Activated naive CD8-positive, alpha-beta T cell (primary cell): ENCODE measurements at regions not wholly inside any gene's neighbourhood (a gene's known extent, or its start where the extent isn't known, plus 50 kb on each side); places are given as distances from the start of the nearest gene placed in this dataset.
"Not testable (repeated sequence)": the region's sequence is repeated elsewhere in the genome, so short reads cannot be mapped to it uniquely, and the experiment has no call there.

Experiments
- H3K27ac Mint-ChIP-seq: one replicate; pipeline ENCODE4 v1.8.0; 2021; ENCODE audit warnings: mixed read lengths
- H3K27me3 Mint-ChIP-seq: one replicate; pipeline ENCODE4 v1.8.0; 2021; ENCODE audit warnings: mixed read lengths
- H3K36me3 Mint-ChIP-seq: one replicate; pipeline ENCODE4 v1.8.0; 2021; ENCODE audit warnings: mixed read lengths
- H3K4me1 Mint-ChIP-seq: one replicate; pipeline ENCODE4 v1.8.0; 2021; ENCODE audit warnings: low read depth, mixed read lengths
- H3K4me3 Mint-ChIP-seq: one replicate; pipeline ENCODE4 v1.8.0; 2021; ENCODE audit warnings: mild to moderate bottlenecking, mixed read lengths
- H3K9me3 Mint-ChIP-seq: one replicate; pipeline ENCODE4 v1.8.0; 2021; ENCODE audit warnings: low read depth, mixed read lengths

DNA sequence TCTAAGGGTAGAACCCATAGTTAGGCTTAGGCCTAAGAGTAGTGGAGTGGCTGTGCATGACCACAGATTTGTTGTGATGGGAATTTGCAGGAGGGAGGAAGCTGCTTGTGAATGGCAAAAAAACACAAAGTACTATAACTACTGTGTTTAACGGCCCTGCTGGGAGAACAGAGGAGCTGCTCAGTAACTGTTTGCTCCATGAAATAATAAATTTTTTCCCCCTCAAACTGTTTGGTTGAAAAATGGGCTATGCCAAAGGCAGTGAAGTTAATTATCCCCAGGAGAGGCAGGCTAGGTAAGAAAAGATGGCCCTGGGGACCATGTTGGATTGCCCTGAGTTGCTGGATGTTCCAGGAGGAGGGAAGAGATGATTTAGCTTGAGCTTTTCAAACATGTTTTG, 216.1 kb upstream of the ADRA1D start:
- Mint-ChIP-seq H3K4me1 (no peaks in the 10 kb centered on the region), H3K9me3 (no peaks in the 10 kb centered on the region)

DNA sequence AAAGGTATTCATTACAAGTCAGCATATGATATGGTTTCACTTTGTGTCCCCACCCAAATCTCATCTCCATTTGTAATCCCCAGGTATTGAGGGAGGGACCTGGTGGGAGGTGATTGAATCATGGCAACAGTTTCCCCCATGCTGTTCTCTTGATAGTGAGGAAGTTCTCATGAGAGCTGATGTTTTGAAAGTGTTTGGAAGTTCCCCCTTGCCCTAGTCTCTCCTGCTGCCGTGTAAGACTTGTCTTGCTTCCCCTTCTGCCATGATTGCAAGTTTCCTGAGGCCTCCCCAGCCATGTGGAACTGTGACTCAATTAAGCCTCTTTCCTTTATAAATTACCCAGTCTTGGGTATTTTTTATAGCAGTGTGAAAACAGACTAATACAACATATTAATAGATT, 213.7 kb upstream of the ADRA1D start:
- H3K27me3 Mint-ChIP-seq, H3K27ac Mint-ChIP-seq, H3K9me3 Mint-ChIP-seq, H3K4me1 Mint-ChIP-seq, H3K4me3 Mint-ChIP-seq, H3K36me3 Mint-ChIP-seq: not testable (repeated sequence)

More for the DNA sequence above, 216.1 kb upstream of the ADRA1D start:
- Mint-ChIP-seq H3K27me3 (peaks cover 4% of the 10 kb centered on the region), H3K4me3 (no peak overlapping the region), H3K27ac (no peak overlapping the region), H3K36me3 (no peaks in the 10 kb centered on the region)

DNA sequence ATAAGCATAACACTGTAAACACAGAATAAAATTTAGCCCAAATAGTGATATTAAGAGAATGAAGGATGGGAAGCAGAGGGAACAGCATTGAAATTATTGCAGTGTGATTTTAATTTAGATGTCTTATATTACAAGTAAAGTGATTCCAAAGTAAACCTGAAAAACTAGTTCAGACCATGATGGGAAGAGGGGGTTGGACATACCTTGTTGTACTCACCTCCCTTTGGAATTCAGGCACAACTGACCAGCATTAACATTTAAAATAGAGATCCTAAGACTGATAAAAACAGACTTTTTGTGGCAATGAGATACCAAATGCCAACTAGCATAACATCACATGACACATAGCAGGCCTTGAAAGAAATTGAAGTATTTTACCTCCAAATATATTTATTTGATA, 210.0 kb upstream of the ADRA1D start:
- Mint-ChIP-seq H3K27me3 (peaks cover 2% of the 10 kb centered on the region), H3K27ac (no peak overlapping the region), H3K36me3 (no peaks in the 10 kb centered on the region), H3K4me3 (no peak overlapping the region), H3K9me3 (no peaks in the 10 kb centered on the region), H3K4me1 (no peaks in the 10 kb centered on the region)

DNA sequence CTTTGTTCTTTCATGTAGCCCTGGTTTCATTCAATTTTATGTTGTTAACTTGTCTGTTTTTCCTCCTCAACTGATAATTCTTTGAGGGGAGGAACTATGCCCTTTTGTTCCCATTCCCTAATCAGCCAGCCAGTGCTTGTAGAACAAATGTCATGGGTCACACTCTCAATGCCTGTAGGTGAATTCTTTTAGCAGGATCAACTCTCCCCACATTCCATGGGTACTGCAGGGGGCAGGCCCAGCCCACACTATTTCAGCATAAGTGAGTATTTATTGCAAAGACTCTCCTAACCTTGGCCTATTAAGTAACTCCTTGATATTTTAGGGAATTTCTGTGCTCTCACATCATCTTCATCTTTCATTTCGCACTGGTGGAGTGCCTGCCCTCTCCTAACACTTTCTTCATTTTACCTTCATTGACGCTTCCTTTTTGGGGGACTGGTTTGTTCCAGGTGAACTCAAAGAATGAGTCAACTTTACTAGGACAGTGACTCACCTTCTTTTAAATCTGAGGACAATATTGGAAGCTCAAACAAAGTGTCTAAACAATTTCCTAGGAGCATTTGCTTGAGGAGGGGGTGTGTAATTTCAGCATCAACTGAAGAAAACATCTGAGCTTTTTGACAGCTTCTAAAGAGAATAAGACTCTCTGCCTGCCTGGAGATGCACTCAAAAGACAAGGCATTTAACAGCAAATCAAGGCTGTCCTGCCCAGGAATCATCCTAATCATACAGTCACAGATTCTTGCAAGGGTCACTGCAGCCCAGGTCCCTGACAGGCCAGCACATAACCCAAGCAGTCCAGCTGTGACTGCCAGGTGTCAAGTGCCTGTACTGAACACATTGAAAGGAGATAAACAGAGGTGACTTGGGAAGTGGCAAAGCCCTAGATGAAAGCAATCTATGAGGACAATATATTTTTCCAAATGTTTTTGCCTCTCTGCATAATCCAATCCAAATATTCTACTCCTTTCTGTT, 208.8 kb upstream of the ADRA1D start:
- H3K27me3 Mint-ChIP-seq, result peaks cover 2% of the 10 kb centered on the region
- no peaks in the 10 kb centered on the region for H3K9me3 Mint-ChIP-seq
- no peak overlapping the region for H3K27ac Mint-ChIP-seq
- no peak overlapping the region for H3K4me3 Mint-ChIP-seq
- no peaks in the 10 kb centered on the region for H3K4me1 Mint-ChIP-seq
- no peaks in the 10 kb centered on the region for H3K36me3 Mint-ChIP-seq

DNA sequence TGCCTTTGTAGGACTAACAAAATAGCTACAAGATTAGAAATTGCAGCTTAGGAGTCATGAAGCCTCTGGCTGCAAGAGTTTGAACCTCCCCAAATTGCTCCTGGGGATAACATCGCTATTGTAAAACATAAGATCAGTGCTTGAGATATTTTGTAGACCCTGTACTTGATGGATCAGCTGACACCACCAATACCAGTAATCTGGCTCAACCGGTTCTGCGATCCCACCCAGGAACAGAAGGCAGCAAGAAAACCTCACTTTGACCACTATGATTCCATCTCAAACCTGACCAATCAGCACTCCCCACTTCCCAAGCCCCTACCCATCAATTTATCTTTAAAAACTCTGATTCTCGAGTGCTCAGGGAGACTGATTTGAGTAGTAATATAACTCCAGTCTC, 206.9 kb upstream of the ADRA1D start:
- Mint-ChIP-seq H3K4me3 (no peak overlapping the region), H3K9me3 (no peaks in the 10 kb centered on the region), H3K27ac (no peak overlapping the region), H3K27me3 (peaks cover 2% of the 10 kb centered on the region), H3K36me3 (no peaks in the 10 kb centered on the region), H3K4me1 (no peaks in the 10 kb centered on the region)

DNA sequence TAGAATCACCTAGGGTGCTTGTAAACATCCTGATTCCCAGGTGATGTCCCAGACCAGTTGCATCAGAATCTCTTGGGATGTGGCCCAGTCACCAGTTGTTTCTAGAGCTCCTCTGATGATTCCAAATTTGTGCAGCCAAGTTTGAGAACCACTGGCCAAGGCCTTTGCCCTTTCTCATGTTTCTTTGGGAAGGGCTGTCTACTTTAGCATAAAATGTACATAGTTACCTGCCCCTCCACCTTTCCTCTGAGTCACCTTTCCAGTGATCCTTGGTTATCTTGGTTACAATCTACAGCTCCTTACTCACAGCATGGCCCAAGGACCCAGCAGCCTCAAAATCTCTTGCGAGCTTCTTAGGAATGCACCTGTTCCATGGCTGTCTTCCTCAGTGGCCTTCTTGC, 206.2 kb upstream of the ADRA1D start:
- no peaks in the 10 kb centered on the region for H3K9me3 Mint-ChIP-seq
- no peaks in the 10 kb centered on the region for H3K4me1 Mint-ChIP-seq
- H3K4me3 Mint-ChIP-seq, result no peak overlapping the region

DNA sequence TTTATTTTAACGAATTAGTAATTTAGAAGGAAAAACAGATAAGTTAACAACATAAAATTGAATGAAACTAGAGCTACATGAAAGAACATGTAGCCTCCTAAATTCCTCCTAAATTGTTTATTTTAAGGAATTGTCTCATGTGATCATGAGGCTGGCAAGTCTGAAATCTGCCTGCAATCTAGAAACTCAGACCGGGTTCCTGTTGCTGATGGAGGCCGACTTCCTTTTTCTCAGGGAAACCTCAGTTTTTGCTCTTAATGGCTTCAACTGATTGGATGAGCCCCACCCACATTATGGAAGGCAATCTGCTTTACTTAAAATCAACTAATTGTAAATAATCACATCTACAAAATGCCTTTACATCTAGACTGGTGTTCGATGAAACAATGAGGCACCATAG, 205.0 kb upstream of the ADRA1D start:
- Mint-ChIP-seq H3K27ac (no peak overlapping the region), H3K9me3 (no peaks in the 10 kb centered on the region), H3K27me3 (no peaks in the 10 kb centered on the region), H3K4me1 (no peaks in the 10 kb centered on the region), H3K4me3 (no peak overlapping the region), H3K36me3 (no peaks in the 10 kb centered on the region)

More for the DNA sequence above, 206.2 kb upstream of the ADRA1D start:
- Mint-ChIP-seq H3K27ac (no peak overlapping the region), H3K27me3 (no peaks in the 10 kb centered on the region), H3K36me3 (no peaks in the 10 kb centered on the region)

DNA sequence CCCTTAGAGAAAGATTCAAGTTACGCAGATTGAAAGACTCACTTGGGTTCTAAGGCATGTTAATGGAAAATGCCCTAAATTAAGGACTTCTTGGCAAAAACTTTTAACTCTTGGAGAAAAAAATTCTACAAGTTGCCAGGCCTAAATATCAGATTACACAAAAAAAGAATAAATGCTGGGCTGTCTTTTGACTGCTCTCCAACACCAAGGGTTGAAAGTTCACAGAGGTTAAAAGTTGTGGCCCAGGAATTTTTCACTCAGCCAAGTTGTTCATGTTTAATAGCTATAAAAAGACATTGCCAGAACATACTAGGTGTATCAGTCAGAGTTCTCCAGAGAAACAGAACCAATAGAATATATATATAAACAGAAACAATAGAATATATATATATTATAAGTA, 204.3 kb upstream of the ADRA1D start:
- Mint-ChIP-seq H3K27me3 (no peaks in the 10 kb centered on the region), H3K4me3 (no peak overlapping the region), H3K27ac (no peak overlapping the region), H3K4me1 (no peaks in the 10 kb centered on the region), H3K36me3 (no peaks in the 10 kb centered on the region), H3K9me3 (no peaks in the 10 kb centered on the region)

DNA sequence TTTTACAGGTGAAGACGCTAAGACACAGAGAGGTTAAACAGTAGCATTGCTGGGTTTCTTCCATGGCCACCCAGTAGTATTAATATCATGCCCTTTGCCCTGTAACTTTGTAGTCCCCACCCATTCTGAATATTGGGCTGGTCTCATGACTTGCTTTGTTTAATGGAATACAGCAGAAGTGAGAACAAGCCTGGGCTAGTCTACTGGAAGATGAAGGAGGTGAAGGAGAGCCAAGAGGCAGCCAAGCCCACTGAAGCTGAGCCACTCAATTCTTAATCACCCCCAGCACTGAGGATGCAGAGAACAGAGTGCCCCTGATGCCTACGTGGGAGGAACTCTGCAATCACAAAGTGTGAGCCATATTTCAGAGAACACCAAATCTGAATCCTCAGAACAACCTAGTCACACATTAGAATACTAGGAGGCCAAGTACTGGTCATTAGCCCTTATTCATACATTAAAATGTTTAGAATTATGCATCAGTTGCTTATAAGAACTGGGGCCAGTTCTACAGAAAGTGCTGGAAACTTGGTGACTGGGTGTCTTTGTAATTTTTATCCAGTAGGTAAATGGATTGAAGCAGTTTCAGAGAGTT, 202.5 kb upstream of the ADRA1D start:
- H3K9me3 Mint-ChIP-seq, result no peaks in the 10 kb centered on the region
- peaks cover 1% of the 10 kb centered on the region for H3K27me3 Mint-ChIP-seq
- no peaks in the 10 kb centered on the region for H3K36me3 Mint-ChIP-seq
- no peak overlapping the region for H3K27ac Mint-ChIP-seq
- H3K4me1 Mint-ChIP-seq, result no peaks in the 10 kb centered on the region
- H3K4me3 Mint-ChIP-seq, result no peak overlapping the region

DNA sequence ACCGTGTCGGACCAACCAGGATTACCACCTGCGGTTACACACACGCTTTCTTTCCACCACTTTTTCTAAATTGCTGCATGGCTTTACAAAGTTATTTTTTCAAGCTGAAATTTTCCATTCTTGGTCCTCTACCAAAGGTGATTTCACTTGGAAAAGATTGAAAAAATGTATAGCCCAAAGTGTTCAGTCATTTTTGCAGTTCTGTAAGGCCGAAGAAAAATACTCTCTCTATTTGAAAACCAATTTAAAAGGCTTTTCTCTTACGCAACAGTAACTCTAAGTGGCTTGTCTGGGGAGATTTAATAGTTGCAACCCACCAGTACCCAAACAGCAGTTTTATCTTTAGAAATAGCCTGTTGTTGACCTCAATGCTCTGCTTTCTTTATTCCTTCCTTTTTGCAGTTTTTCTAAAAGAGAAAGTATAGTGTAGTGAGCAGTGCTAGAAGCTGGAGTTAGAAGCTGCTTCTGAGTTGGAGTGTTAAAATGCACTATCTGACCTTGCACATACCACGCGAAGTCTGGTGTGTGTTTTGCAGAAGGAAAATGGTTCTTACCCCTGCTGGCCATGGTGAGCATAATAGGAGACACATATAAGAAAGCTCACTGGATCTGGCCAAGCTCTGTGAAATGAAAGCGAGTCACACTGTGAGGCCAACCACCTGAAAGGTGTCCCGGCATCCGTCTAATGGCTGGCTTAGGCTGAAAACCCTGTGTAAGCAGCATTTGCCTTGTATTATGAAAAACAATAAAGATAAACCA, 201.0 kb upstream of the ADRA1D start:
- Mint-ChIP-seq H3K9me3 (no peaks in the 10 kb centered on the region), H3K27me3 (peaks cover 4% of the 10 kb centered on the region), H3K4me3 (no peak overlapping the region), H3K36me3 (no peaks in the 10 kb centered on the region), H3K27ac (no peak overlapping the region), H3K4me1 (no peaks in the 10 kb centered on the region)

DNA sequence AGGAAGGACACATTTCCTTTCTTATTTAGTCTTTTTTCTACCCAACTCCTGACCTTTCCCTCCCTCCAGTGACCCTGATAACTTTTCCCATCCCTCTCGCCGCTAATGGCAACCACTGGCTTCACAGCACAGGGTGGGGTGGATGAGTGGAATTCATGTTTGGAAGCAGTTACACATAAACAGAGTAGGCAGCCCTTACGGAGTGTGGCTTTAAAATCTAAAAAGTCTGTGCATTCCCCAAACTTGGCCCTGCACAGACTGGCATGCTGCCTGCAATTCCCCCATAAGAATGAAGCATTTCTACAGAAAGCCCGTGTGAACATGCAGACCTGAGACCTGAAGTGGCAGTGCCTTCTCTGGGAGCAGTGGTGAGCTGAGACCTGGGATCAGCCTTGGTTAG, 196.7 kb upstream of the ADRA1D start:
- no peak overlapping the region for H3K4me3 Mint-ChIP-seq
- no peak overlapping the region for H3K27ac Mint-ChIP-seq
- no peaks in the 10 kb centered on the region for H3K4me1 Mint-ChIP-seq
- no peaks in the 10 kb centered on the region for H3K36me3 Mint-ChIP-seq
- H3K9me3 Mint-ChIP-seq, result no peaks in the 10 kb centered on the region
- H3K27me3 Mint-ChIP-seq, result peaks cover 6% of the 10 kb centered on the region

DNA sequence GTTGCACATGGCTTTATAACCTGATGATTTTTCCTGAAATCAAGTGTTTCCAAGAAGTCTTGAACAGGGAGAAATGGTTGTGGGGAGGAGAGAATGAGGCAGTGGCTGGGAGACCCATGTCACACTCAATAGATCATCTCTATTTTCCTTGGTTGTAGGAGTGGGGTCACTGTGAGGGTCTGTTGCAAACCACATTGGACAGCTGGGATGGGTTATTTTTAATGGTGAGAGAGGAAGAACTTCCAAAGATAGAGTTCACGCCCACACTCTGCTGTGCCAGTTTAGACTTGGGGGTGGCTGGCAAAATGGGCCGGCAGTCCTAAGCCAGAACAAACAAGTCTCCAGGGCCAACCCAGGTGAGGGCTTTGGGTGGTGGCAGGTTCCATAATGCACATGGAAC, 196.2 kb upstream of the ADRA1D start:
- no peaks in the 10 kb centered on the region for H3K36me3 Mint-ChIP-seq
- H3K9me3 Mint-ChIP-seq, result no peaks in the 10 kb centered on the region
- H3K27me3 Mint-ChIP-seq, result peaks cover 6% of the 10 kb centered on the region
- H3K4me3 Mint-ChIP-seq, result no peak overlapping the region
- H3K27ac Mint-ChIP-seq, result no peak overlapping the region
- H3K4me1 Mint-ChIP-seq, result no peaks in the 10 kb centered on the region

DNA sequence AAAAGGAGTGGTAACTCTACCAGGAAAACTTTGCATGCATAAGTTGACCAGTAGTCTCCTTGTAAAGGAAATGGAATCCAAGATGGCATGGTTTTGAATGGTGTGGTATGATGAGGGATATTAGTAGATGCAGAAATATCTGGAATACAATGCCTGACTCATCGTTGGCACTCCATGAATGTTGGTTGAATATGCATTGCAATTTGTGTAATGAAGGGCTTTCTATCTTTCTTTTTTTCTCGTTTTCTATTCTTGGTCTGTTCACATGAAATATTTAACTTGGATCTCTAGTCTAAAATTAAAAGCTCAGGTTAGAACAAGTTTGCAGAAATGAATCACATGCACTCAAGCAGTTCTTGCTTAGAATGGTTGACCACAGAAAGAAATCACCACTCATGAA, 195.3 kb upstream of the ADRA1D start:
- Mint-ChIP-seq H3K27me3 (peaks cover 6% of the 10 kb centered on the region), H3K27ac (no peak overlapping the region), H3K36me3 (no peaks in the 10 kb centered on the region), H3K9me3 (no peaks in the 10 kb centered on the region), H3K4me1 (no peaks in the 10 kb centered on the region), H3K4me3 (no peak overlapping the region)

DNA sequence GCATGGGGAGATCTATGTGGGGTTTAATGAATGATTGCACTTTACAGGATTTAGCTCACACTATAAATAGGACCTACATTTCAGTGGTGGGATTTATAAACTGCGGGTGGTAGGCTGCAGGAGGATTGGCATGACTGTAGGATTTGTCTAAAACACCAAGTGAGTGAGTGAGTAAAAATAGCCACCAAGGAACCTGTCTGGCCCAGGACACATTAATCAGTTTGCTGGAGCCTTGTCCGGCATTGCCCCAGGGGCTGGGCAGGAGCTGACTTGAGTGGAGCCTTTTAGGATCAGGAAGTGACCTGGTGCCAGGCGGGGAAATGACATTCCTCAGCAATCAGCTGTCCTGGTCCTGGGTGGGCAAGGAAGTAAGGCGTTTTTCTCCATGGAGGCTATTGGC, 193.9 kb upstream of the ADRA1D start:
- Mint-ChIP-seq H3K27me3 (peaks cover 6% of the 10 kb centered on the region), H3K4me3 (no peak overlapping the region), H3K27ac (no peak overlapping the region), H3K9me3 (no peaks in the 10 kb centered on the region), H3K4me1 (no peaks in the 10 kb centered on the region), H3K36me3 (no peaks in the 10 kb centered on the region)

DNA sequence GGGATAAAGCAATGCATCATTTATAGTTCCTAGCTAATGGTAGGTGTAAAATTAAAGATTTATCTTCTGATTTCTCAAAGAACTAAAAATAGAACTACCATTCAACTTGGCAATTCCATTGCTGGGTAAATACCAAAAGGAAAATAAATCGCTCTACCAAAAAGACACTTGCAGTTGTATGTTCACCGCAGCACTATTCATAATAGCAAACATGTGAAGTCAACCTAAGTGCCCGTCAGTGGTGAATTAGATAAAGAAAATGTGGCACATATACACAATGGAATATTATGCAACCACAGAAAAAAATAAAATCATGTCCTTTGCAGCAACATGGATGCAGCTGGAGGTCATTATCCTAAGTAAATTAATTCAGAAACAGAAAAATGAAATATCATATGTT, 192.8 kb upstream of the ADRA1D start:
- Mint-ChIP-seq H3K36me3 (no peaks in the 10 kb centered on the region), H3K4me3 (no peak overlapping the region), H3K4me1 (no peaks in the 10 kb centered on the region), H3K27ac (no peak overlapping the region), H3K27me3 (peaks cover 5% of the 10 kb centered on the region), H3K9me3 (no peaks in the 10 kb centered on the region)
